OCI-LY1 (cell line): ENCODE measurements at regions not wholly inside any gene's neighbourhood (a gene's known extent, or its start where the extent isn't known, plus 50 kb on each side); places are given as distances from the start of the nearest gene placed in this dataset.

Experiments
- H2AFZ ChIP-seq: fragments of 200-600 bp; sonication (generic), shearing (Covaris generic); 2 replicates; pipeline ENCODE4 v1.6.0; 2014; ENCODE audit warnings: antibody characterized with exemption, mild to moderate bottlenecking, low read length
- H3F3A ChIP-seq: fragments of 200-600 bp; sonication (generic), shearing (Covaris generic); 2 replicates; pipeline ENCODE4 v1.6.0; 2014; ENCODE audit warnings: mild to moderate bottlenecking, antibody characterized with exemption, low read length, moderate library complexity; ENCODE audit not compliant: insufficient read depth
- H3K27ac ChIP-seq: fragments of 200-600 bp; sonication (generic); 2 replicates; pipeline ENCODE4 v1.5.1; 2014; ENCODE audit warnings: low read length, mixed run types, mild to moderate bottlenecking, low read depth; ENCODE audit not compliant: poor library complexity, severe bottlenecking
- H3K27me3 ChIP-seq: fragments of 200-600 bp; sonication (generic); 2 replicates; pipeline ENCODE4 v1.6.0; 2014; ENCODE audit warnings: antibody characterized with exemption, mild to moderate bottlenecking, low read length, moderate library complexity; ENCODE audit not compliant: insufficient read depth
- H3K36me3 ChIP-seq: fragments of 200-600 bp; sonication (generic); 2 replicates; pipeline ENCODE4 v1.6.1; 2014; ENCODE audit warnings: mild to moderate bottlenecking, antibody characterized with exemption, low read length, moderate library complexity, mixed read lengths; ENCODE audit not compliant: insufficient read depth
- H3K4me1 ChIP-seq: fragments of 200-600 bp; sonication (generic); 2 replicates; pipeline ENCODE4 v1.5.1; 2014; ENCODE audit warnings: mild to moderate bottlenecking, low read length, moderate library complexity; ENCODE audit not compliant: insufficient read depth, severe bottlenecking
- H3K4me2 ChIP-seq: fragments of 200-600 bp; sonication (generic), shearing (Covaris generic); 2 replicates; pipeline ENCODE4 v1.6.1; 2014; ENCODE audit warnings: low read length
- H3K4me3 ChIP-seq: fragments of 200-600 bp; sonication (generic); 2 replicates; pipeline ENCODE4 v1.5.1; 2014; ENCODE audit warnings: low read length, low read depth, mild to moderate bottlenecking, mixed read lengths; ENCODE audit not compliant: poor library complexity, severe bottlenecking
- H3K79me2 ChIP-seq: fragments of 200-600 bp; shearing (Covaris generic); 2 replicates; pipeline ENCODE4 v1.6.1; 2016; ENCODE audit warnings: mixed run types, low read length, mixed read lengths; ENCODE audit not compliant: insufficient read depth
- H3K9ac ChIP-seq: fragments of 200-600 bp; sonication (generic), shearing (Covaris generic); 2 replicates; pipeline ENCODE4 v1.6.1; 2014; ENCODE audit warnings: mild to moderate bottlenecking, low read length, mixed read lengths
- H3K9me2 ChIP-seq: fragments of 200-600 bp; sonication (generic), shearing (Covaris generic); 2 replicates; pipeline ENCODE4 v1.6.1; 2014; ENCODE audit warnings: low read depth, mild to moderate bottlenecking, low read length, mixed read lengths
- H3K9me3 ChIP-seq: fragments of 200-600 bp; shearing (Covaris generic); 2 replicates; pipeline ENCODE4 v1.6.1; 2014; ENCODE audit warnings: low read length, mixed read lengths
- H4K20me1 ChIP-seq: fragments of 200-600 bp; sonication (generic), shearing (Covaris generic); 2 replicates; pipeline ENCODE4 v1.6.0; 2016; ENCODE audit warnings: mild to moderate bottlenecking, low read length; ENCODE audit not compliant: insufficient read depth
- CTCF ChIP-seq: fragments of 200-600 bp; sonication (generic), shearing (Covaris generic); IDR thresholded peaks from 2 replicates; pipeline ENCODE4 v1.5.1; 2017; ENCODE audit warnings: mild to moderate bottlenecking, antibody characterized with exemption, low read length, moderate library complexity, mixed read lengths
- EZH2 ChIP-seq: fragments of 200-600 bp; sonication (generic), shearing (Covaris generic); IDR thresholded peaks from 2 replicates; pipeline ENCODE4 v1.8.0; 2017; ENCODE audit warnings: borderline replicate concordance, mixed run types, mild to moderate bottlenecking, antibody characterized with exemption, low read length, moderate library complexity, mixed read lengths

GRCh38 chr7:130950741-130951140 is 216.7 kb upstream of the KLF14 start:
- no peak overlapping the region for H3K9ac ChIP-seq
- no peaks in the 10 kb centered on the region for H3K9me3 ChIP-seq
- no peak overlapping the region for H3K27ac ChIP-seq
- H3K4me1 ChIP-seq = peaks cover 10% of the 10 kb centered on the region
- no peaks in the 10 kb centered on the region for H3F3A ChIP-seq
- TF ChIP-seq CTCF (no peak), EZH2 (no peak)
- no peak overlapping the region for H3K4me3 ChIP-seq
- peaks cover 67% of the 10 kb centered on the region; the same call in 1 of the 2 replicates for H3K36me3 ChIP-seq
- no peaks in the 10 kb centered on the region for H3K27me3 ChIP-seq
- H3K4me2 ChIP-seq = no peak overlapping the region
- no peak overlapping the region for H2AFZ ChIP-seq
- H3K9me2 ChIP-seq = no peaks in the 10 kb centered on the region
- peaks cover 49% of the 10 kb centered on the region for H3K79me2 ChIP-seq
- no peaks in the 10 kb centered on the region for H4K20me1 ChIP-seq

GRCh38 chr7:130951303-130951975 is 217.4 kb upstream of the KLF14 start:
- Histone ChIP-seq H2AFZ (no peak overlapping the region), H3K79me2 (peaks cover 55% of the 10 kb centered on the region), H3F3A (no peaks in the 10 kb centered on the region), H3K9ac (no peak overlapping the region), H3K4me2 (no peak overlapping the region), H3K27ac (no peak overlapping the region), H3K9me3 (no peaks in the 10 kb centered on the region), H3K4me1 (peaks cover 5% of the 10 kb centered on the region), H3K9me2 (no peaks in the 10 kb centered on the region), H3K27me3 (no peaks in the 10 kb centered on the region), H3K36me3 (peaks cover 67% of the 10 kb centered on the region; the same call in 1 of the 2 replicates), H3K4me3 (no peak overlapping the region), H4K20me1 (no peaks in the 10 kb centered on the region)
- TF ChIP-seq CTCF = no peak
- no peak for TF ChIP-seq EZH2

GRCh38 chr7:130951976-130952876 is 218.2 kb upstream of the KLF14 start:
- H3K9me3 ChIP-seq = no peaks in the 10 kb centered on the region
- peaks cover 56% of the 10 kb centered on the region for H3K79me2 ChIP-seq
- H3F3A ChIP-seq = no peaks in the 10 kb centered on the region
- H3K36me3 ChIP-seq = peaks cover 70% of the 10 kb centered on the region; the same call in 1 of the 2 replicates
- H3K4me2 ChIP-seq = no peak overlapping the region
- H3K9me2 ChIP-seq = no peaks in the 10 kb centered on the region
- peaks cover 13% of the 10 kb centered on the region for H3K4me1 ChIP-seq
- no peak for TF ChIP-seq CTCF
- no peak for TF ChIP-seq EZH2
- no peak overlapping the region for H3K9ac ChIP-seq
- H3K27ac ChIP-seq = no peak overlapping the region
- H3K27me3 ChIP-seq = no peaks in the 10 kb centered on the region
- no peak overlapping the region for H3K4me3 ChIP-seq
- H2AFZ ChIP-seq = no peak overlapping the region
- no peaks in the 10 kb centered on the region for H4K20me1 ChIP-seq
